Large intestine (tissue), 3 donors: ENCODE measurements at regions not wholly inside any gene's neighbourhood (a gene's known extent, or its start where the extent isn't known, plus 50 kb on each side); places are given as distances from the start of the nearest gene placed in this dataset.
"Not testable (repeated sequence)": the region's sequence is repeated elsewhere in the genome, so short reads cannot be mapped to it uniquely, and the experiment has no call there.

ENCODE experiments used
- DNase-seq, 2 donors: peaks; one replicate each; pipeline versions ENCODE4 v3.0.0 to v3.0.0-alpha.2; 2013
- H3K27ac ChIP-seq: one replicate; pipeline ENCODE4 v1.5.1; 2013; ENCODE audit warnings: low read length
- H3K27me3 ChIP-seq: 2 replicates; pipeline ENCODE4 v1.6.1; 2013; ENCODE audit warnings: low read length; ENCODE audit not compliant: control insufficient read depth, insufficient read depth
- H3K36me3 ChIP-seq: 2 replicates; pipeline ENCODE4 v1.6.1; 2013; ENCODE audit warnings: low read length; ENCODE audit not compliant: control insufficient read depth, insufficient read depth
- H3K4me1 ChIP-seq: one replicate; pipeline ENCODE4 v1.6.1; 2013; ENCODE audit warnings: low read length; ENCODE audit not compliant: control insufficient read depth, insufficient read depth
- H3K4me3 ChIP-seq: one replicate; pipeline ENCODE4 v1.5.1; 2013; ENCODE audit warnings: low read length
- H3K9me3 ChIP-seq: one replicate; pipeline ENCODE4 v1.6.1; 2013; ENCODE audit warnings: mild to moderate bottlenecking, low read depth, low read length, moderate library complexity; ENCODE audit not compliant: control insufficient read depth
- WGBS: methylation state at CpG from one replicate; pipeline ENCODE4 v1.1.5; 2013; ENCODE audit warnings: low lambda C conversion rate; ENCODE audit not compliant: insufficient coverage; 5-methylcytosine and 5-hydroxymethylcytosine counted together

DNA sequence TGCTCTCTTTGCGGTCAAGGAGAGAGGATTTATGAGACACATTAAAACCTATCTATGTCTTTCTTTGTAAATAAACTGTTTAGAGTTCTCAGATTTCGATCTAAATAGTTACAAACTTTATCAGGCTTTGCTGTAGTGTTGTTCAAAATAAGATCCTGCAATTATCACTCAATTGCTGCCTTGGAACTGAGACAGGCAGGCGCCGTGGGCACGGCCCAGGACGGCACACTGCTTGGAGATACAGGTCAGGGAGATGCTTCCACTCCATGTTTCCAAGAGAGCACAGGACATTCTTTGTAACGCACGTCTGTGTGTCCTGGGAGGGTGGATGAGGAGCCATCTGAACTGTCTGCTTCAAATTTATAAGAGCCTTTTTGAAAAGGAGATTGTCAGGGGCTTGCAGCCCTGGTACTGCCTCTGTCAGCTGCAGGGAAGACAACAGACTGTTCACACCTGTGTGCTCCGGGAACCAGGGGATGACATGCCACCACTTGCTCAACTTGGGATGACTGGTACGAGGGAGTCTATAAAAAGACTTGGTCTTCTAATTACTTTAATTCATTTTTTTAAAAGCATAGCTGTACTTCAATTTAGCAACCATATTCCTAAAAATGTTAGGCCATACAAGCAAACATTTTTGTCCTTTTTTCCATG lies 472.9 kb upstream of the RUNX1 start:
- 60% methylated on average over 1 of the region's 10 CpGs for WGBS
- H3K4me1 ChIP-seq: peaks cover 31% of the 10 kb centered on the region
- H3K27ac ChIP-seq: no peak overlapping the region
- H3K27me3 ChIP-seq: no peaks in the 10 kb centered on the region
- H3K4me3 ChIP-seq: no peak overlapping the region
- no peak for DNase-seq
- no peaks in the 10 kb centered on the region for H3K36me3 ChIP-seq
- H3K9me3 ChIP-seq: no peaks in the 10 kb centered on the region

DNA sequence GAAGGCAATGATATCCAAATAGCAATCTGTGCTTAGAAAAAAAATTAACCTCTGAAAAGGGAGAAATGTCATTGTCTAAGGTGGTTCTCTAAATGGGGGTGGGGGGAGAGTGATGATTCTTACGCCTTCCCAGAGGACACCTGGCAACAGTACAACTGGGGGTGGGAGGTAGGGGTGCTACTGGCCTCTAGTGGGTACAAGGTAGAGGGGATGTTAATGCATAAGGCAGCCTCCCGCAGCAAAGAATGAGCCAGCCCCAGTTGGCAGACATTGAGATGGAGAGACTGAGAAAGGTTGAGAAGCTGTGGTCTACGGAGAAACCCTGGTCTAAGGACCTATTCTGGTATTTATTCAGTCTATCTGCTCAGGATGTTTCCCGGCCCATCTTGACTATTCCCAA lies 472.2 kb upstream of the RUNX1 start:
- no peak overlapping the region for H3K27ac ChIP-seq
- no peak for DNase-seq
- no peaks in the 10 kb centered on the region for H3K9me3 ChIP-seq
- H3K36me3 ChIP-seq: no peaks in the 10 kb centered on the region
- H3K4me1 ChIP-seq: peaks cover 31% of the 10 kb centered on the region
- WGBS: no CpG with 5 or more reads among the region's 4 CpGs
- no peak overlapping the region for H3K4me3 ChIP-seq
- no peaks in the 10 kb centered on the region for H3K27me3 ChIP-seq

DNA sequence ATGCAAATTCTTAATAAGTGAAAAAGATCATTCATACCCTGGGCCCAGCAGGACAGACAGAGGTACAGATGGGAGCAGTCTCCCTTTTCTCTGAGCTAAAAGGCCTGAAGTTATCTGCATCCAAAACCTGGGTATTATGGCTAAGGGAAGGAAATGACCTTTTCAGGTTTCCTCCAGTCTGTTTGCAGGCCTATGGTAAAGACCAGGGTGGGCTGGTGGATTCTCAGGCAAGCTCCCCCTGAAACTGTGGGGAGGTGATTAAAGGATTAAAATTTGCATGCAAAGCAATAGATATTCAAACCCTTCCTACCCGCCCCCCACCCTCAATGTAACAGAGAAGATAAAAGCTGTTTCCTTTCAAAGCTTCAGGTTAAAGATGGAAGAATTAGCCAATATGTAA lies 471.8 kb upstream of the RUNX1 start:
- DNase-seq: no peak
- no CpG with 5 or more reads among the region's 1 CpG for WGBS
- H3K4me3 ChIP-seq: no peak overlapping the region
- no peaks in the 10 kb centered on the region for H3K9me3 ChIP-seq
- no peak overlapping the region for H3K27ac ChIP-seq
- H3K27me3 ChIP-seq: no peaks in the 10 kb centered on the region
- H3K36me3 ChIP-seq: no peaks in the 10 kb centered on the region
- peaks cover 31% of the 10 kb centered on the region for H3K4me1 ChIP-seq

DNA sequence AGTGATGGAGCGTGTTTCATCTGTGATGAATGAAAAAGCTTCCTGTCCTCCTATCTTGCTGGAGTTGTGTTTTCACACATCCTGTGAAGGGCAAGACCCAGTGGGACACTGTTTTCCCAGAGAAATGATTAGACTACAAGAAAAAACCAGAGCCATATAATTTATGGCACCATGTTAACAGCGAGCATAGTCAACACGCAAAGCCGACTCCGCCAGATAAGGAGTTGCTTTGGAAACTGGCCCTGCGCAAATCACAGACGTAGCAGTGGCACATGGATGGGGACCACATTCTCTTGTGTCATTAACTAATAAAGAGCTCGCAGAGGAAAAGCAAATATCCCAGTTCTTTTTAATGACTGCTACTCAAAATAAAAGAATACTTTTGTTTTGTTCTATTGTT lies 471.2 kb upstream of the RUNX1 start:
- peaks cover 31% of the 10 kb centered on the region for H3K4me1 ChIP-seq
- peak; percentile 81 to 91 for DNase-seq
- H3K9me3 ChIP-seq: no peaks in the 10 kb centered on the region
- H3K27ac ChIP-seq: peak overlapping the region; percentile 9
- H3K4me3 ChIP-seq: no peak overlapping the region
- WGBS: 17% methylated on average over 1 of the region's 8 CpGs
- no peaks in the 10 kb centered on the region for H3K36me3 ChIP-seq
- H3K27me3 ChIP-seq: no peaks in the 10 kb centered on the region

DNA sequence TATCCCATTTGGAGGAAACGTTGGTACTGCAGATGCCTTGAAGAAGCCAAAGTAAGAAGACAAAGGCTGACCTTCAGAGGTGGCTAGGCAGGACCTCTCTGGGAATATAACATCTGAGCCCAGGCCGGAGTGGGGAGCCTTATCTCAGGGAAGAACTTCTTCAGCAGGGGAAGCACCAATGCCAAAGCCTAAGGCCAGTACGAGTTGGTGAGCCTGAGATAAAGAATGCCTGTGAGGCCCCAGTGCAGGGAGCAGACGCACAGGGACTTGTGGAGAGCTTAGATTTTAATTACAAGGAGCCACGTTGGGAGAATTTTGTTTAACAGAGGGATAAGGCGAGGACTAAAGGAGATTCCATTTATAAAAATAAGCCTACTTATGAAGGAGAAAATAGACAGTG lies 468.8 kb upstream of the RUNX1 start:
- H3K27me3 ChIP-seq: no peaks in the 10 kb centered on the region
- DNase-seq: no peak
- H3K27ac ChIP-seq: no peak overlapping the region
- no peaks in the 10 kb centered on the region for H3K36me3 ChIP-seq
- peaks cover 31% of the 10 kb centered on the region for H3K4me1 ChIP-seq
- WGBS: 50% methylated on average over 1 of the region's 6 CpGs
- no peaks in the 10 kb centered on the region for H3K9me3 ChIP-seq
- H3K4me3 ChIP-seq: no peak overlapping the region

DNA sequence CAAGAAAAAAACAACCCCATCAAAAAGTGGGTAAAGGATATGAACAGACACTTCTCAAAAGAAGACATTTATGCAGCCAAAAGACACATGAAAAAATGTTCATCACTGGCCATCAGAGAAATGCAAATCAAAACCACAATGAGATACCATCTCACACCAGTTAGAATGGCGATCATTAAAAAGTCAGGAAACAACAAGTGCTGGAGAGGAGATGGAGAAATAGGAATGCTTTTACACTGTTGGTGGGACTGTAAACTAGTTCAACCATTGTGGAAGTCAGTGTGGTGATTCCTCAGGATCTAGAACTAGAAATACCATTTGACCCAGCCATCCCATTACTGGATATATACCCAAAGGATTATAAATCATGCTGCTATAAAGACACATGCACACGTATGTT lies 467.2 kb upstream of the RUNX1 start:
- H3K4me3 ChIP-seq, H3K9me3 ChIP-seq, DNase-seq, H3K27ac ChIP-seq, H3K27me3 ChIP-seq, H3K36me3 ChIP-seq: not testable (repeated sequence)
- peaks cover 31% of the 10 kb centered on the region for H3K4me1 ChIP-seq
- no CpG with 5 or more reads among the region's 2 CpGs for WGBS

DNA sequence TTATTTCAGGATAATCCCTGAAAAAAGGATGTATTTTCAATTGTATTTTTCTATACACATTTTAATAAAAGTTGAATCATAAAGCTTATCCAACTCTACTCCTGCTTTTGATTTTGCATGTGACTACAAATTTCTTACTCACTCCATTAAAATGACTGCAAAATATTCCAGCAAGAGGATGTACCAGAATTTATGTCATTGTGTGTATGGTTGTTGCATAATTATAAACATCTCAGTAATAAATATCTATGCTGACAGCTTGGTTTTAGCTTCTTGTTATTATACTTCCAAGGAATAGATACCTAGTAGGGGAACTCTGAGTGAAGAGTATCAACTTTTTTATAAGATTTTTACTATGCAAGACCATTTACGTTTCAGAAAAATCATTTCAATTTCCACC lies 463.2 kb upstream of the RUNX1 start:
- Histone ChIP-seq H3K36me3 (no peaks in the 10 kb centered on the region), H3K4me3 (no peak overlapping the region), H3K9me3 (no peaks in the 10 kb centered on the region), H3K27me3 (no peaks in the 10 kb centered on the region), H3K27ac (no peak overlapping the region), H3K4me1 (peaks cover 4% of the 10 kb centered on the region)
- WGBS: 80% methylated on average over 1 of the region's 1 CpG
- no peak for DNase-seq

DNA sequence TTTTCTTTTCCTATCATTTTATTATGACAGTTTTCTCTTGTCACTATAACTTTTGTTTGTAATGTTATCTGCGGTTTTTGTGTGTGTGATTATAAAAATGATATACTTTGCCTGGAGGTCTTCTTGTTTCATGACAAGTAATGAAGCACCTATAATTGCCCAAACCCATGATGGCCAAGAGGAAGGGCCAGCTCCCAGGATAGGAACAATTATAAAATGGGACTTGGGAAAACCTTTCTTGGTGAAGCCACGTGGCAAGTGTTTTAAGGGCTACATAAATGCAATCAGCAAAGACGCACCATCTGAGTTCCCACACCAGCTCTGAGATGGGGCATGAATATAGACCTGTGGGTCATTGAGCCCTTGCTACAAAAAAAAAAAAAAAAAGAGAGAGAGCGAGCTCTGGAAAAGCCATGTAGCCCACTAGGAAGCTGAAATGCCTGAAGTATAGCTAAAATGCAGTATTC lies 462.6 kb upstream of the RUNX1 start:
- no peak overlapping the region for H3K4me3 ChIP-seq

DNA sequence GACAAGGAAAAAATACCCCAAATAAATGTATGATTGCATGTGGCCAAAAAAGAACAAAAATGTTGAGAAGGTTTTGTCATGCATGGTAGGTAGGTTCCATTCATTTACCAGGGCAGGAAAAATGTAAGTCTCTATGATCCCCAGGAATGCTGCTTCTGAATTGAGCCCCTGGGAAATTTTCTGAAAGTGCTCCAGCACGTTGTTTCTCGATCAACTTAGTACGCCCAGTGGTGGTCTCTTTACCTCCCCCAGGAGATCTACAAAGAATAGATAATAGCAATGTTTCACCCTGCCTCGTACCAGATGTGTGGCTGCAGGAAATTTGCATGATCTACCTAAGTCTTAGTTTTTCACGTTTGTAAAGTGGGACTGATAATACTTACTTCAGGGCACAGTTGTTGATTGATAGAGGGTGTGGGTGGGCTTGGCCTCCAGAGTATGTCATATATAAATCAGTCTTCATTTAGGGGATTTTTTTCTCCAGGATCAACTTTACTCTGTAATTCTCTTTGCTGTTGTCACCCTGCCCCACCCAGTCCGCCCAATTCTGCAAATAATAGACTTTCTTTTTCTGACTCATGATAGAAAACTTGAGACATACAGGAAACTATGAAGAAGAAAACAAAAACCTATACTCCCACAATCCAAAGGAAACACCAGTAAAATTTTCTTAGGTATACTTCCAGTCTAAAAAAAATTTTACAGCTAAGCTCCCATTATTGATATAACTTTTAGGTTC lies 462.0 kb upstream of the RUNX1 start:
- Histone ChIP-seq H3K27ac (no peak overlapping the region), H3K4me3 (no peak overlapping the region), H3K4me1 (peaks cover 4% of the 10 kb centered on the region), H3K27me3 (no peaks in the 10 kb centered on the region), H3K36me3 (no peaks in the 10 kb centered on the region), H3K9me3 (no peaks in the 10 kb centered on the region)
- no peak for DNase-seq
- 83% methylated on average over 1 of the region's 6 CpGs for WGBS

More for the DNA sequence above, 462.6 kb upstream of the RUNX1 start:
- H3K27ac ChIP-seq: no peak overlapping the region
- no peaks in the 10 kb centered on the region for H3K9me3 ChIP-seq
- no peaks in the 10 kb centered on the region for H3K27me3 ChIP-seq
- WGBS: no CpG with 5 or more reads among the region's 4 CpGs
- H3K36me3 ChIP-seq: no peaks in the 10 kb centered on the region
- peaks cover 4% of the 10 kb centered on the region for H3K4me1 ChIP-seq
- no peak for DNase-seq

DNA sequence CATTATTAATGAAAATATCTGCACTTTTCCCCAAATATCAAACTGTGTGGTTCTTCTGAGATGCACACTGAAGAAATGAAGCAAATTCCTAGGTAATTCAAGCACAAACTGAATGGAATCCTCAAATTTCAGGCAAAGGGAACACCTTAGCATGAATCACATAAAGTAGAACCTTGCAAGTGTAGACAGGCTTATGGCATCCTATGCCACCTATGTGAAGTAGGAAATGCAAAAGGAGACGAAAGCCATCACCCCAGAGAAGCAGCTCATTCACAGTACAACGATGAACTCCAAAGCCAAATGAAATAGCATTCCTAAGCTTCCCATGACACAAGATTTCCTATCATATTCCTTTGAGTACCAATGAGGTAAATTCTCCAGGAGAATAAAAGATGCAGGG lies 461.2 kb upstream of the RUNX1 start:
- Histone ChIP-seq H3K27me3 (no peaks in the 10 kb centered on the region), H3K4me3 (no peak overlapping the region), H3K9me3 (no peaks in the 10 kb centered on the region), H3K27ac (no peak overlapping the region), H3K4me1 (peaks cover 4% of the 10 kb centered on the region), H3K36me3 (no peaks in the 10 kb centered on the region)
- no CpG with 5 or more reads among the region's 2 CpGs for WGBS
- no peak for DNase-seq
